HCT116 (cell line): ENCODE measurements at regions not wholly inside any gene's neighbourhood (a gene's known extent, or its start where the extent isn't known, plus 50 kb on each side); places are given as distances from the start of the nearest gene placed in this dataset.

Source experiments
- ATAC-seq: fragments of 200-7000 bp; cut with Tn5 transposase; 2 replicates; pipeline ENCODE4 v1.9.1; 2020; ENCODE audit warnings: mild to moderate bottlenecking, moderate library complexity
- BruUV-seq: library from RNA; stranded (reverse); fragments of 400-500 nt; replicated peaks from 2 replicates; lab custom pipeline; 2021; lab: Mats Ljungman, UMichigan
- CTCF ChIA-PET: fragments of 300-600 bp; sonication (Branson Sonifier 250); formaldehyde crosslinking; loops from one replicate; lab custom pipeline; 2021; ENCODE audit warnings: antibody characterized with exemption; lab: Charles Lee
- POLR2A ChIA-PET: fragments of 300-600, 350-600 bp; sonication (Branson Sonifier 250); formaldehyde crosslinking; loops from one replicate; lab custom pipeline; 2021; ENCODE audit warnings: antibody characterized with exemption; lab: Charles Lee
- RAD21 ChIA-PET, 2 experiments: fragments of 300-600 bp; sonication (Branson Sonifier 250); formaldehyde crosslinking; loops; one replicate each; lab custom pipeline; 2023; ENCODE audit warnings: low total read pairs in 2 of 2; ENCODE audit not compliant: uncharacterized antibody in 2 of 2, unreplicated experiment in 2 of 2, low non-redundant PET in 1 of 2; lab: Charles Lee
- DNase-seq: peaks from one replicate; pipeline ENCODE4 v3.0.0-alpha.2; 2010; ENCODE audit warnings: low read depth, low spot score
- H2AFZ ChIP-seq: fragments of 200-600 bp; shearing (Covaris generic), sonication (generic); 2 replicates; pipeline ENCODE4 v1.6.1; 2017; ENCODE audit warnings: low read depth, mixed run types, mixed read lengths, antibody characterized with exemption, low read length; ENCODE audit not compliant: poor library complexity, severe bottlenecking
- H3K27ac ChIP-seq: 2 replicates; pipeline ENCODE4 v1.5.1; 2012; ENCODE audit warnings: low read depth, low read length
- H3K27me3 ChIP-seq: fragments of 200-600 bp; sonication (generic); 2 replicates; pipeline ENCODE4 v1.6.1; 2016; ENCODE audit warnings: mixed run types, low read length, mixed read lengths; ENCODE audit not compliant: insufficient read depth
- H3K36me3 ChIP-seq, 2 experiments: fragments of 200-500 bp in 1 of 2; fragments of 200-600 bp in 1 of 2; sonication (Bioruptor generic) in 1 of 2; sonication (generic) in 1 of 2; 2 replicates each; pipeline versions ENCODE4 v1.5.1 to v1.6.1; 2014 to 2016; ENCODE audit warnings: low read length in 2 of 2, inconsistent platforms in 1 of 2, mixed read lengths in 1 of 2, mixed run types in 1 of 2; ENCODE audit not compliant: insufficient read depth in 2 of 2, control insufficient read depth in 1 of 2
- H3K4me1 ChIP-seq, 2 experiments: fragments of 200-600 bp in 1 of 2; sonication (generic) in 1 of 2; 2 replicates each; pipeline versions ENCODE4 v1.5.1 to v1.6.1; 2012 to 2017; ENCODE audit warnings: low read length in 2 of 2, inconsistent platforms in 1 of 2, mild to moderate bottlenecking in 1 of 2, mixed read lengths in 1 of 2, mixed run types in 1 of 2, moderate library complexity in 1 of 2; ENCODE audit not compliant: insufficient read depth in 2 of 2, control insufficient read depth in 1 of 2
- H3K4me2 ChIP-seq: fragments of 200-600 bp; sonication (generic); 2 replicates; pipeline ENCODE4 v1.6.1; 2017; ENCODE audit warnings: mixed run types, low read length, mixed read lengths
- H3K4me3 ChIP-seq, 2 experiments: fragments of 200-600 bp in 1 of 2; sonication (generic) in 1 of 2; replicated peaks in 1 of 2; 2 replicates each; pipeline ENCODE4 v1.5.1; 2011 to 2016; ENCODE audit warnings: low read length in 2 of 2, control low read depth in 1 of 2, low read depth in 1 of 2, mild to moderate bottlenecking in 1 of 2, mixed read lengths in 1 of 2, mixed run types in 1 of 2
- H3K79me2 ChIP-seq: fragments of 200-600 bp; sonication (generic); 2 replicates; pipeline ENCODE4 v1.6.1; 2017; ENCODE audit warnings: mild to moderate bottlenecking, mixed run types, low read length, moderate library complexity, mixed read lengths; ENCODE audit not compliant: insufficient read depth
- H3K9ac ChIP-seq: fragments of 200-600 bp; sonication (generic); 2 replicates; pipeline ENCODE4 v1.6.1; 2016; ENCODE audit warnings: low read length, mixed read lengths
- H3K9me2 ChIP-seq: fragments of 200-600 bp; sonication (generic), shearing (Covaris generic); 2 replicates; pipeline ENCODE4 v1.6.1; 2017; ENCODE audit warnings: mixed run types, mild to moderate bottlenecking, moderate library complexity; ENCODE audit not compliant: insufficient read depth
- H3K9me3 ChIP-seq, 2 experiments: fragments of 200-500 bp in 1 of 2; fragments of 200-600 bp in 1 of 2; sonication (Bioruptor generic) in 1 of 2; sonication (generic) in 1 of 2; 2 replicates each; pipeline ENCODE4 v1.6.1; 2014 to 2017; ENCODE audit warnings: low read length in 2 of 2, mixed read lengths in 2 of 2, inconsistent platforms in 1 of 2, low read depth in 1 of 2, mild to moderate bottlenecking in 1 of 2, mixed run types in 1 of 2, moderate library complexity in 1 of 2; ENCODE audit not compliant: control insufficient read depth in 1 of 2, insufficient read depth in 1 of 2
- H4K20me1 ChIP-seq: fragments of 200-600 bp; sonication (generic), shearing (Covaris generic); 2 replicates; pipeline ENCODE4 v1.6.1; 2017; ENCODE audit warnings: mixed run types, mild to moderate bottlenecking, moderate library complexity; ENCODE audit not compliant: insufficient read depth
- CBX3 ChIP-seq: IDR thresholded peaks from 2 replicates; pipeline ENCODE4 v1.6.1; 2012; ENCODE audit warnings: low read depth
- CEBPB ChIP-seq: IDR thresholded peaks from 2 replicates; pipeline ENCODE4 v1.6.1; 2012; ENCODE audit warnings: low read depth
- EGR1 ChIP-seq: IDR thresholded peaks from 2 replicates; pipeline ENCODE4 v1.6.1; 2012; ENCODE audit warnings: low read depth
- ELF1 ChIP-seq: IDR thresholded peaks from 2 replicates; pipeline ENCODE4 v1.6.1; 2012; ENCODE audit warnings: low read depth, borderline replicate concordance
- EZH2 ChIP-seq: fragments of 200-600 bp; sonication (generic); IDR thresholded peaks from 2 replicates; pipeline ENCODE4 v1.6.1; 2017; ENCODE audit warnings: antibody characterized with exemption, mixed run types
- EZH2phosphoT487 ChIP-seq: fragments of 200-600 bp; IDR thresholded peaks from 2 replicates; pipeline ENCODE4 v1.6.1; 2018; ENCODE audit warnings: antibody characterized with exemption, borderline replicate concordance
- FOSL1 ChIP-seq: IDR thresholded peaks from 2 replicates; pipeline ENCODE4 v1.6.1; 2012; ENCODE audit warnings: low read depth
- JUND ChIP-seq: IDR thresholded peaks from 2 replicates; pipeline ENCODE4 v1.6.1; 2012
- POLR2A ChIP-seq: IDR thresholded peaks from 2 replicates; pipeline ENCODE4 v1.7.0; 2011; ENCODE audit warnings: borderline replicate concordance; ENCODE audit not compliant: insufficient read depth, insufficient read length; ENCODE audit errors: extremely low read depth
- POLR2AphosphoS5 ChIP-seq: IDR thresholded peaks from 2 replicates; pipeline ENCODE4 v1.6.1; 2011; ENCODE audit warnings: mild to moderate bottlenecking, low read depth, low read length, moderate library complexity
- RAD21 ChIP-seq: IDR thresholded peaks from 2 replicates; pipeline ENCODE4 v1.6.1; 2012; ENCODE audit warnings: low read depth, mild to moderate bottlenecking
- TCF7L2 ChIP-seq: IDR thresholded peaks from 2 replicates; pipeline ENCODE4 v1.7.0; 2011; ENCODE audit warnings: borderline replicate concordance, inconsistent platforms; ENCODE audit not compliant: insufficient read depth, insufficient read length; ENCODE audit errors: extremely low read depth
- ZFX ChIP-seq: fragments of 450-650 bp; IDR thresholded peaks from 2 replicates; pipeline ENCODE4 v1.6.1; 2017
- ZNF274 ChIP-seq: fragments of 200-500 bp; sonication (Bioruptor generic); IDR thresholded peaks from 2 replicates; pipeline ENCODE4 v1.6.1; 2014; ENCODE audit warnings: mild to moderate bottlenecking, low read depth, low read length, inconsistent platforms
- intact Hi-C: fragments of 100-400 bp; cut with micrococcal nuclease; formaldehyde crosslinking; loops from 2 replicates; pipeline ENCODE4 v1.10.0; 2022
- TF ChIP-seq, protein P1 (sequence below): IDR thresholded peaks from 2 replicates; pipeline ENCODE4 v1.6.1; 2012
- TF ChIP-seq, protein P2 (sequence below), 3 experiments: fragments of 200-600 bp in 1 of 3; sonication (generic) in 1 of 3; IDR thresholded peaks in 2 of 3; conservative IDR thresholded peaks in 1 of 3; 2 replicates each; pipeline ENCODE4 v1.5.1; 2012 to 2017; ENCODE audit warnings: low read depth in 2 of 3, low read length in 2 of 3, antibody characterized with exemption in 1 of 3, borderline replicate concordance in 1 of 3, control low read depth in 1 of 3, mild to moderate bottlenecking in 1 of 3, mixed read lengths in 1 of 3, mixed run types in 1 of 3, moderate library complexity in 1 of 3; ENCODE audit not compliant: insufficient read depth in 1 of 3
- TF ChIP-seq, protein P3 (sequence below): IDR thresholded peaks from 2 replicates; pipeline ENCODE4 v1.6.1; 2012
- TF ChIP-seq, protein P4 (sequence below): IDR thresholded peaks from 2 replicates; pipeline ENCODE4 v1.6.1; 2011; ENCODE audit warnings: mild to moderate bottlenecking, low read length, moderate library complexity; ENCODE audit not compliant: insufficient replicate concordance; ENCODE audit errors: extremely low read depth

DNA sequence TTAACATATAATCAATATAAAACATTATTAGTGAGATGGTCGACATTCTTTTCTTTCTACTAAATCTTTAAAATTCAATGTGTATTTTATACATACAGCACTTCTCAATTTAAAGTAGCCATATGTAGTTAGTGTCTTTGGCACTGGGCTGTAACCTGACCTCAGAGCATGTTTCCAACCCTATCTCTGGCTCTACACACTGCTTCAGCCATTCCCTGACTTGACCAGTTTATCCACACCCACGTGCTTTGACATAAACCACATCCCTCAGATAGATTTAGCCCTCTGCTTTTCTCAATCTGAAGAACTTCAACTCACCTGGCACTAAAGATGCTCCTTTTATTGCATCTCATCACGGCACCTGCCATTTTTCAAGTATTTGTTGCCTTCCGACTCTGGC lies 58.3 kb downstream of the RGS2 start (continued):
- no peak for TF ChIP-seq TCF7L2
- no peak for TF ChIP-seq POLR2A
- no peak for TF ChIP-seq EGR1
- no peak for TF ChIP-seq EZH2phosphoT487
- TF ChIP-seq ZFX = no peak
- TF ChIP-seq RAD21 = no peak
- TF ChIP-seq EZH2 = no peak
- TF ChIP-seq, protein P1, sequence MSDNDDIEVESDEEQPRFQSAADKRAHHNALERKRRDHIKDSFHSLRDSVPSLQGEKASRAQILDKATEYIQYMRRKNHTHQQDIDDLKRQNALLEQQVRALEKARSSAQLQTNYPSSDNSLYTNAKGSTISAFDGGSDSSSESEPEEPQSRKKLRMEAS = no peak
- TF ChIP-seq, protein P2, sequence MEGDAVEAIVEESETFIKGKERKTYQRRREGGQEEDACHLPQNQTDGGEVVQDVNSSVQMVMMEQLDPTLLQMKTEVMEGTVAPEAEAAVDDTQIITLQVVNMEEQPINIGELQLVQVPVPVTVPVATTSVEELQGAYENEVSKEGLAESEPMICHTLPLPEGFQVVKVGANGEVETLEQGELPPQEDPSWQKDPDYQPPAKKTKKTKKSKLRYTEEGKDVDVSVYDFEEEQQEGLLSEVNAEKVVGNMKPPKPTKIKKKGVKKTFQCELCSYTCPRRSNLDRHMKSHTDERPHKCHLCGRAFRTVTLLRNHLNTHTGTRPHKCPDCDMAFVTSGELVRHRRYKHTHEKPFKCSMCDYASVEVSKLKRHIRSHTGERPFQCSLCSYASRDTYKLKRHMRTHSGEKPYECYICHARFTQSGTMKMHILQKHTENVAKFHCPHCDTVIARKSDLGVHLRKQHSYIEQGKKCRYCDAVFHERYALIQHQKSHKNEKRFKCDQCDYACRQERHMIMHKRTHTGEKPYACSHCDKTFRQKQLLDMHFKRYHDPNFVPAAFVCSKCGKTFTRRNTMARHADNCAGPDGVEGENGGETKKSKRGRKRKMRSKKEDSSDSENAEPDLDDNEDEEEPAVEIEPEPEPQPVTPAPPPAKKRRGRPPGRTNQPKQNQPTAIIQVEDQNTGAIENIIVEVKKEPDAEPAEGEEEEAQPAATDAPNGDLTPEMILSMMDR (IDR thresholded peaks at IDR 0.05 in 2 of 3, conservative IDR thresholded peaks at IDR 0.05 in 1 of 3; ENCODE audit: borderline replicate concordance in 1 of 3, insufficient read depth in 1 of 3, low read depth in 2 of 3, low read length in 2 of 3) = no peak
- TF ChIP-seq, protein P3, sequence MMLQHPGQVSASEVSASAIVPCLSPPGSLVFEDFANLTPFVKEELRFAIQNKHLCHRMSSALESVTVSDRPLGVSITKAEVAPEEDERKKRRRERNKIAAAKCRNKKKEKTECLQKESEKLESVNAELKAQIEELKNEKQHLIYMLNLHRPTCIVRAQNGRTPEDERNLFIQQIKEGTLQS = no peak
- TF ChIP-seq POLR2AphosphoS5 = no peak
- no peak for TF ChIP-seq CEBPB
- no peak for TF ChIP-seq JUND
- TF ChIP-seq, all 23 proteins: peak for 0

DNA sequence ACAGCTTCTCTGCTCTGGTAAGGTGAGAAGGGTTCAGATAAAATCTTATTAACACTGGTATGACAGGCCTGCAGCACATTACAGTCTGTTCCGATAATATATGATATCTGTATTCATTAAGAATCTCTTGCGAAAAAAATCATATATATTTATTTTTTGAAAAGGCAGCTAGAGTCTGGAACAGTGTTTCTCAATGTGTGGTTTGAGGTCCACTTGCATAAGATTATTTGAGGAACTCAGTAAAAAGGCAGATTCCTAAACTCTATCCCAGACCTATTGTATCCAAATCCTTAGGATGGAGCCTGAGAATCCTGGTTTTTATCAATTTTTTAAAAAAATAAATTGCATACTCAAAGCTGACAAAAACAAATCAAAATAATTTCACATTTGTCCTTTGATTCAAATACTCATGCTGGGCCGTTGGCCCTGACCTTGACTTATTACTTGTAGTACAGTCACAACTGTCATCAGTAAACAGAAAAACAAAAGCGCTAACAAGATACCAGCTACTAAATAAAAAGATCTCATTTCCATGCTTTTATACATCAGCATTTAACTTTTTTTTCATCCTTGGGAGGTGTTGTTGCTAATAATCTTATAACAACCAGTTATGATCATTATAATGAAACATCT lies 60.6 kb downstream of the RGS2 start:
- H2AFZ ChIP-seq = no peak overlapping the region
- TF ChIP-seq ZNF274 (no peak), POLR2A (no peak), JUND (no peak), ZFX (no peak), CBX3 (no peak), ELF1 (no peak), FOSL1 (no peak)
- TF ChIP-seq, protein P4, sequence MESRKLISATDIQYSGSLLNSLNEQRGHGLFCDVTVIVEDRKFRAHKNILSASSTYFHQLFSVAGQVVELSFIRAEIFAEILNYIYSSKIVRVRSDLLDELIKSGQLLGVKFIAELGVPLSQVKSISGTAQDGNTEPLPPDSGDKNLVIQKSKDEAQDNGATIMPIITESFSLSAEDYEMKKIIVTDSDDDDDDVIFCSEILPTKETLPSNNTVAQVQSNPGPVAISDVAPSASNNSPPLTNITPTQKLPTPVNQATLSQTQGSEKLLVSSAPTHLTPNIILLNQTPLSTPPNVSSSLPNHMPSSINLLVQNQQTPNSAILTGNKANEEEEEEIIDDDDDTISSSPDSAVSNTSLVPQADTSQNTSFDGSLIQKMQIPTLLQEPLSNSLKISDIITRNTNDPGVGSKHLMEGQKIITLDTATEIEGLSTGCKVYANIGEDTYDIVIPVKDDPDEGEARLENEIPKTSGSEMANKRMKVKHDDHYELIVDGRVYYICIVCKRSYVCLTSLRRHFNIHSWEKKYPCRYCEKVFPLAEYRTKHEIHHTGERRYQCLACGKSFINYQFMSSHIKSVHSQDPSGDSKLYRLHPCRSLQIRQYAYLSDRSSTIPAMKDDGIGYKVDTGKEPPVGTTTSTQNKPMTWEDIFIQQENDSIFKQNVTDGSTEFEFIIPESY = no peak
- TF ChIP-seq, protein P3 = no peak
- TF ChIP-seq, protein P2 (IDR thresholded peaks at IDR 0.05 in 2 of 3, conservative IDR thresholded peaks at IDR 0.05 in 1 of 3; ENCODE audit: borderline replicate concordance in 1 of 3, insufficient read depth in 1 of 3, low read depth in 2 of 3, low read length in 2 of 3) = no peak

More for the DNA sequence above, 60.6 kb downstream of the RGS2 start:
- Histone ChIP-seq H3K27me3 (no peaks in the 10 kb centered on the region), H3K36me3 (no peaks in the 10 kb centered on the region), H3K4me1 (no peaks in the 10 kb centered on the region), H3K4me3 (no peak overlapping the region), H3K27ac (no peak overlapping the region), H3K79me2 (no peaks in the 10 kb centered on the region), H3K4me2 (no peak overlapping the region), H3K9me3 (no peaks in the 10 kb centered on the region), H3K9ac (no peak overlapping the region), H3K9me2 (no peaks in the 10 kb centered on the region), H4K20me1 (no peaks in the 10 kb centered on the region)
- intact Hi-C loops = no loop called here
- ChIA-PET RAD21 (no interaction called here), CTCF (interaction anchor here (0.8 kb wide), 1 partner anchor 26 kb away, joined by 3 read pairs; no protein-coding TSS in a partner anchor), POLR2A (no interaction called here)
- no peak for ATAC-seq
- DNase-seq = no peak
- no TSS peak for BruUV-seq
